ENCODE measurements at regions not wholly inside any gene's neighbourhood (a gene's known extent, or its start where the extent isn't known, plus 50 kb on each side); places are given as distances from the start of the nearest gene placed in this dataset.

DNA sequence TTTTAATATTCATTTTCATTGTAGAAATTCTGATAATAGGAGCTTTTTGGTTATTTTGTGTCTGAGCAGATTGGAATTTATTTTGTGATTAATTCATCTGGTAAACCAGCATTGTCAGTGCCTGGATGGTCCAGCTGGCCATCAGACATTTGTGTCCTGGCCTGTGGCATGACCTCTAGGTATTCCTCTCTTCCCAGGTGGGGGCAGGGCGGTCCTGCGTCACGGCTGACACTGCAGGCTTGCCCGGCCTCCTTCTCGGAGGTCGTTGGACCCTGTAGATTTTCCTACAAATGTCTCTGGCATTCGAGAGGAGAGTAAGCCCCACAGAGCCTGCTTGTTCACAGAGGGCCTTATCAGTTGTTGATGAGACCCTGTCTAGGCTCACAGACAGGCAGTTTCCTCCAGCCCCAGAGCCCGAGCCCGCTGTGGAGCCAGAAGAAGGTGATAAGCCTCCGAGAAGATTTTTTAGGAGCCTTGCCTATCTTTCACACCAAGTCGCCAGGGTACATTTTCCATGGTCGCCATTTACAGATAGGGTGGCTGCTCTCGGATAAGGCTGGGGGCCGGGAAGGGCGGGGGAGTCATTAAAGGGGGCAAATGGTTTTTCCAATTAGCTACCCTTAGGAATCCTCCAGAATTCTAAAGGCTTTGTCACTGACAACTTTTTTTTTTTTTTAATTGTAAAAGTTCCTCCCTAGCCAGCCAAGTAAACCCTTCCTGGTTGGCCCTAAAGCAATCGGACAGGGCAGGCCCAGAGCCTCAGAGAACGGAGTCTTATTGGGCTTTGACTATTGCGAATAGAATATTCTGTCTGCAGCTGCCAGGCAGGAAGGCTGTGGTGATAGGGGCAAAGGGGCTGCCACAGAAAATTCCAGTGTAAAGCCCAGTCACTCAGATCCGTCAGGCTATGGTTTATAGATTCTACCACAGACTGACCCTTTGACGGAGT is 78.1 kb upstream of the TBX20 start:
- no peak for DNase-seq (ENCODE audit: low read depth)
- in situ Hi-C loops (cut with HindIII; ENCODE audit: low pct_unique_long_range_greater_than_20kb, low sequenced_read_pairs), result no loop called here

DNA sequence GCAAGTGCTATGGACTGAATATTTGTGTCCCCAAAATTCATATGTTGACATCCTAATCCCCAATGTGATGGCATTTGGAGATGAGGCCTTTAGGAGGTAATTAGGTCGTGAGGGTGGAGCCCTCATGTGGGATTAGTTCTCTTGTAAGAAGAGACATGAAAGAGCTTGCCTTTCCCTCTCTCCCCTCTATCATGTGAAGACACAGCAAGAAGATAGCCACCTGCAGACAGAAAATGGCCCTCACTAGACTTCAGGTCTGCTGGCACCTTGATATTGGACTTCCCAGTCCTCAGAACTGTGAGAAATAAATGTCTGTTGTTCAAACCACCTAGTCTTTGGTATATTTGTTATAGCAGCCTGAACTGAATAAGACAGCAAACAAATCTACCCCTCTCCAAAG is 75.1 kb upstream of the TBX20 start:
- in situ Hi-C loops (cut with HindIII; ENCODE audit: low pct_unique_long_range_greater_than_20kb, low sequenced_read_pairs), result no loop called here
- DNase-seq (ENCODE audit: low read depth), result no peak

DNA sequence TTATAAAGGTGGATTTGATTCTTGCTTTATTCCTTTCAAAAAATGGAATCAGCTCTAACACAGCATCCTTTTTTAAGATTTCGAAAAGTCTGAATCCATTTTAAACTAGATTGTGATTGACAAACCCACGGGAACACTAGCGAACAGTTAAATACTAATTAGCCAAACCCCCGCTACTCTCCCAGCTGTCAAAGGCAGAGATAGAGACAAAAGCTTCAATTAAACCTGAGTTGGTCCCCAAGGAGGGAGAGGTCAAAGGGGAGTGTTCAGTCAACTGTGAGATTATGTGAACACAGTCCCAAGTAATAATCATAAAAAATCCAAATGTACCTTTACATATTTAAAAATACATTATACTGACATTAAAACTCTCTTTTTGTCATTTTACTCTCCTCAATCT is 65.7 kb upstream of the TBX20 start:
- in situ Hi-C loops (cut with HindIII; ENCODE audit: low pct_unique_long_range_greater_than_20kb, low sequenced_read_pairs), result no loop called here
- no peak for DNase-seq (ENCODE audit: low read depth)

DNA sequence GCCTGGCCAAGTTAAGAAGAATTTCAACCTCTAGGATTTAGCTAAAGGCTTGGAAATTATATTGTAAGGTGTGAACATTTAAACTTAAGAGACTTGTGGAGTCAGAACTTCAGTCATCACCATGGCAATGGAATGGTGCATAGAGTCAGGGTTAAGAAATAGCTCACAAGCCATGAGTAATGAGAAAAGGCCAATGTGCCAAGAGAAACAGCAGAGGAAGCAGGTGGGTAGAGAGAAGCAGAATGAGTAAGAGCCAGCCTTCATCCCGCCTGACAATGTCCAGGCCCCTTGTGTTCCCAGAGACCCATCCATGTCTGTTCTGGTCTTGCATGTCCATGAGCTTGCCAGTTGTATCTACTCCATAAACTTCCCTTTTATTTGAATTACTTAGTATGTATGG is 62.6 kb upstream of the TBX20 start:
- DNase-seq (ENCODE audit: low read depth), result no peak
- in situ Hi-C loops (cut with HindIII; ENCODE audit: low pct_unique_long_range_greater_than_20kb, low sequenced_read_pairs), result no loop called here

DNA sequence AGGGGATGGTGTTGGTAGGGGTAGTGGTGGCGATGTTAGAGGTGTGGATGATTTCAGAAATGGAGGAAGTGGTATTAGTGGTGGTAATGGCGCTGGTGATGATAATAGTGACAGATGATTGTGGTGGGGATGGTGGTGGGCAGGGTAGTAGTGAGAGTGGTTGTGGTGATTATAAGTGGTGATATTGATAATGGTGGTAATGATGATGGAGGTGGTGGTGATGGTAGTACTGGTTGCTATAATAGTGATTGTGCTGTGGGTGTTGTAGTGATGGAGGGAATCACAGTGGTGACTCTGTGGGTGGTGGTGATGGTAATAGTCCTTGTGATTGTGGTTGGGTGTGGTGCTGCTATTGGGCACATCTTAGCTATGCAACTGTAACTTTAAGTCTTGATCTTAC is 61.6 kb upstream of the TBX20 start:
- DNase-seq (ENCODE audit: low read depth), result no peak
- in situ Hi-C loops (cut with HindIII; ENCODE audit: low pct_unique_long_range_greater_than_20kb, low sequenced_read_pairs), result no loop called here

DNA sequence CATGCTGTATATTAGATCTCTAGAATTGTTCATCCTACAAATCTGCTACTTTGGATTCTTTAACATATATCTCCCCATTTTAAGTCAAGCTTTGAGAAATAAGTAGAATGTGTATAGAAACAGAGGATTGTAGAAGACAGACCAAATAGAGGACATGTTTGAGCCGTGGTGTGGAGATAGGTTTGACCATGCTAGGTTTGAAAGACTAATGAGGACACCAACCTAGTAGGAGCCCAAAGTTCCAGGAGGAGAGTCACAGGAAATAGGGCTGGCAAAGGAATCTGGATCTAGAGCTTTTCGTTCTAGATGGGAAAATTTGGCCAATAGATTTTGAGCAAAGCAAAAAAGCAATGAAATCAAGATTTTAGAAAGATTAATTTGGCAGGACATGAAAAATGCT is 60.5 kb upstream of the TBX20 start:
- in situ Hi-C loops (cut with HindIII; ENCODE audit: low pct_unique_long_range_greater_than_20kb, low sequenced_read_pairs), result no loop called here
- no peak for DNase-seq (ENCODE audit: low read depth)

DNA sequence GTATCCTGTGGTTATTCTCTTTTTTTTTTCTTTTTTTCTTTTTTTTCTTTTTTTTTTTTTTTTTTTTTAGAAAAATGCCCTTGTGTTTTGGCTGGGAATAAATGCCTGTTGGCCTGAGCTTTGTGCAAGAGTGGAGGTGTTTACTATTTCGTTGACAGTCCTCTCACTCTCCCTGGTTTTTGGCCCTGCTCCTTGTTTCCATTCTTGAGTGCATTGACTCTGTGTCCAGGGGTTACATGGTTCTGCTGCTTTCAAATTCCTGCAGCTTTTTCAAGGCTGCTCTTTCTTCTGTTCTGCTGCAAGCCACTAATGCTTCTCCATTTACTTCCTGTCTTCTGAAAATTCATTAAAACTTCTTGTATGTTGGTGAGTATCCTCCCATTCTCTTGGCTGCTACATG is 59.7 kb upstream of the TBX20 start:
- no peak for DNase-seq (ENCODE audit: low read depth)
- in situ Hi-C loops (cut with HindIII; ENCODE audit: low pct_unique_long_range_greater_than_20kb, low sequenced_read_pairs), result no loop called here

Measured in Caki2 (cell line).